GM13976 (cell line): ENCODE measurements at regions not wholly inside any gene's neighbourhood (a gene's known extent, or its start where the extent isn't known, plus 50 kb on each side); places are given as distances from the start of the nearest gene placed in this dataset.

Experiments
- DNase-seq: peaks from one replicate; pipeline ENCODE4 v3.0.0; 2012; ENCODE audit warnings: low spot score
- in situ Hi-C: fragments of 300-500 bp; cut with MboI; formaldehyde crosslinking; loops from one replicate; pipeline ENCODE4 v1.12.0; 2022; ENCODE audit warnings: low sequenced_read_pairs, mixed read lengths, inconsistent platforms; ENCODE audit not compliant: unreplicated experiment
- TF ChIP-seq, protein P1 (sequence below): IDR thresholded peaks from 2 replicates; pipeline ENCODE4 v1.5.1; 2012; ENCODE audit warnings: borderline replicate concordance, mild to moderate bottlenecking; ENCODE audit not compliant: insufficient read depth; ENCODE audit errors: extremely low read depth, missing control alignments, control extremely low read depth

DNA sequence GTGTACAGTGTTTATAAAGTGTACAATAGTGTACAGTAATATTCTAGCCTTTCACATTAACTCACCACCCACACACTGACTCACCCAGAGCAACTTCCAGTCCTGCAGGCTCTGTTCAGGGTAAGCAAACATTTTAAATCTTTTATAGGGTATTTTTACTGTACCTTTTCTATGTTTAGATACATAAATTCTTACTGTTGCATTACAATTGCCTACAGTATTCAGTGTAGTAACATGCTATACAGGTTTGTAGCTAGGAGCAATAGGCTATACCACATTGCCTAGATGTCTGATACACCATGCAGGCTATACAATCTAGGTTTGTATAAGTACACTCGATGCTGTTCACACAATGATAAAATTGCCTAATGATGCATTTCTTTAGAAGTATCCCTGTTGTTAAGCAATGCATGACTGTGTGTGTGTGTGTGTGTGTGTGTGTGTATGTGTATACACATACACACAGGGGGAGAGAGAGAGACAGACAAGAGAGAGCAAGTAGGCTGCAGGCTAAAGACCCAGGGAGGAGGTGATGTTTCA is 72.5 kb upstream of the PRR23C start:
- DNase-seq, result no peak
- TF ChIP-seq, protein P1, sequence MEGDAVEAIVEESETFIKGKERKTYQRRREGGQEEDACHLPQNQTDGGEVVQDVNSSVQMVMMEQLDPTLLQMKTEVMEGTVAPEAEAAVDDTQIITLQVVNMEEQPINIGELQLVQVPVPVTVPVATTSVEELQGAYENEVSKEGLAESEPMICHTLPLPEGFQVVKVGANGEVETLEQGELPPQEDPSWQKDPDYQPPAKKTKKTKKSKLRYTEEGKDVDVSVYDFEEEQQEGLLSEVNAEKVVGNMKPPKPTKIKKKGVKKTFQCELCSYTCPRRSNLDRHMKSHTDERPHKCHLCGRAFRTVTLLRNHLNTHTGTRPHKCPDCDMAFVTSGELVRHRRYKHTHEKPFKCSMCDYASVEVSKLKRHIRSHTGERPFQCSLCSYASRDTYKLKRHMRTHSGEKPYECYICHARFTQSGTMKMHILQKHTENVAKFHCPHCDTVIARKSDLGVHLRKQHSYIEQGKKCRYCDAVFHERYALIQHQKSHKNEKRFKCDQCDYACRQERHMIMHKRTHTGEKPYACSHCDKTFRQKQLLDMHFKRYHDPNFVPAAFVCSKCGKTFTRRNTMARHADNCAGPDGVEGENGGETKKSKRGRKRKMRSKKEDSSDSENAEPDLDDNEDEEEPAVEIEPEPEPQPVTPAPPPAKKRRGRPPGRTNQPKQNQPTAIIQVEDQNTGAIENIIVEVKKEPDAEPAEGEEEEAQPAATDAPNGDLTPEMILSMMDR, result no peak
- in situ Hi-C loops, result no loop called here

DNA sequence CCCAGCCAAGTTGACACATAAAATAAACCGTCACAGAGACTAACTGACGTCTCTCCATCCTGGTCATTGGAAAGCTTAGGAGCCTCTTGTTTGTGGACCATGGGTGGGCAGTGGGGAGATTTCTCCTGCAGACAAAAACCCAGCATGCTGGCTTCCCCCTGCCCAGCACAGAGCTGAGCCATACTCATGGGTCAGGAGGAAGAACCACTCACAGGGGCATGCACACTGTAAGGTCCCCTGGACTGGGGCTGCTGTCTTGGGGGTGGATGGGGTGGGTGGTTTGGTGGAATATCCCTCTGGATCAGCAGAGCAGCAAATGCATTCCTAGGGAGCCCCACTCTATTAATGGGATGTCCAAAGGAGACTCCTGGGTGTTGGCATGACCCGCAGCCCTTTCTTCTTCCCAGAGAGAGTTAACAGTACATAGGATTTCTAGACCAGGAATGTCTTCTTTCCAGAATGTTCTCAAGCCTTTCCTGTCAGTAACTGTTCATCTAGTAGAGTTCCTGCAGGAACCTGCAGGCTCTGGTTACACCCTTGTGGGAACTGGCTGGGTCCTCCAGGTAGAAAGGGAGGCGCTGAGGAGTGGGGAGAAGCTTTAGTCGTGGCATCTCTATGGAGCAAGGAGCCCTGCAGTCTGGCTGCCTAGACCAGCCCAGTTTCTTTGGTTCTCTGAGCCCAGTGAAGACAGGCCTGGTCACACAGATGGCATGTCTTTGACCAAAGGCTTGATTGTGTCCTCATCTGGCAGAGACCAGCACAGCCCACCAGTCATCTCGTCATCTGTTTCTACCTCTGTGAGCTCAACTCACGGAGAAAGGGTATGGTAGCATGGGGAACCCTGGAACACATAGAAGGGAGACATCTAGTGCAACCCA is 73.4 kb upstream of the PRR23C start:
- in situ Hi-C loops, result no loop called here
- TF ChIP-seq, protein P1, result no peak
- no peak for DNase-seq

DNA sequence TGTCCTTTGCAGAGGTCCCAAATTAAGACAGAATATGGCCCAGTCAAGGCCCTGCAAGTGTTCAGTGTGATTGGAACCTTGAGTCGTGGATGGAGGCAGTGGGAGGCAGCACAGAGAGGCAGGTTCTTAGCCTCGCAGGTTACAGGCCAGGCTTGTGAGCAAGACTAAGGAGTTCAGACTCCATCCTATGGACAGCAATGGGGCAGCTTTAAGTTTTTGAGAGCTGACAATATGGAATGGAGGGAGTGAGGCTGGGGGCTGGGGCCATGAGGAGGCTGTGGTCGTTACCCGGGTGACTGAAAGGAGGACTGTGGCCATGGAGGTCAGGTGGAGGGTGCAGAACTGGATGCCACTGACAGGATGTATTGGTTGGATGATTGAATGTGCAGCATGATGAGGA is 74.1 kb upstream of the PRR23C start:
- no peak for DNase-seq
- in situ Hi-C loops, result no loop called here
- TF ChIP-seq, protein P1, result no peak

DNA sequence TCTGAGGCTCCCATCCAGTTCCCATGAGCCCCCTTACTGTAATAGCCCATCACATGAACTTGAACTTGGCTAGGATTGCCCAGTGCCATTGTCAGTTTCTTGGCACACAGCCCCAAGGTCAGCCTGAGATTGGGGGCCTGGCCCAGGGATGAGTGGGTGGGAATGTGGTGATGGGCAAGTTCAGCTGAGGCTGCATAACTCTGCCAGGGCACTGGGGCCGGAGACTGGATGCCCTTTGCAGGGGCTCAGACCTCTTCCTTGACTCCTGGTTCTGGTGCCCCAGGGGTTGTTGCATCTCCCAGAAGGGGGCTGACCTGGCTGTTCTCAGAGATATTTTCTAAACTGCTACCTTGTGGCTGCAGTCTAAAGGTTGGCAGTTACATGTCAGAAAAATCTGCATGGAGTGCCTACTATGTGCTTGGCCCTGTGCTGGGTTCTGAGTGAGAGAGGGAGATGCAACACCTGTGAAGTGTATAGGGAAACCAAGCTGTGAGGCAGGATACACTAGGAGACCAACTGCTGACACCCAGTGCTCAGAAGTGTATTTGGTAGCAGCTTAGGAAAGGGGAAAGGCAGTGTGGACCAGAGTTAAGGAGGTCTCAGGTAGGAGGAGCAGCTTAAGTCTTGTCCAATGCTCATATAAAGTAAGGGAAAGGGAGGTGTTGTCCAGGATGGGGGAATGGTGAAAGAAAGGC is 74.8 kb upstream of the PRR23C start:
- TF ChIP-seq, protein P1, result no peak
- in situ Hi-C loops, result no loop called here
- no peak for DNase-seq

DNA sequence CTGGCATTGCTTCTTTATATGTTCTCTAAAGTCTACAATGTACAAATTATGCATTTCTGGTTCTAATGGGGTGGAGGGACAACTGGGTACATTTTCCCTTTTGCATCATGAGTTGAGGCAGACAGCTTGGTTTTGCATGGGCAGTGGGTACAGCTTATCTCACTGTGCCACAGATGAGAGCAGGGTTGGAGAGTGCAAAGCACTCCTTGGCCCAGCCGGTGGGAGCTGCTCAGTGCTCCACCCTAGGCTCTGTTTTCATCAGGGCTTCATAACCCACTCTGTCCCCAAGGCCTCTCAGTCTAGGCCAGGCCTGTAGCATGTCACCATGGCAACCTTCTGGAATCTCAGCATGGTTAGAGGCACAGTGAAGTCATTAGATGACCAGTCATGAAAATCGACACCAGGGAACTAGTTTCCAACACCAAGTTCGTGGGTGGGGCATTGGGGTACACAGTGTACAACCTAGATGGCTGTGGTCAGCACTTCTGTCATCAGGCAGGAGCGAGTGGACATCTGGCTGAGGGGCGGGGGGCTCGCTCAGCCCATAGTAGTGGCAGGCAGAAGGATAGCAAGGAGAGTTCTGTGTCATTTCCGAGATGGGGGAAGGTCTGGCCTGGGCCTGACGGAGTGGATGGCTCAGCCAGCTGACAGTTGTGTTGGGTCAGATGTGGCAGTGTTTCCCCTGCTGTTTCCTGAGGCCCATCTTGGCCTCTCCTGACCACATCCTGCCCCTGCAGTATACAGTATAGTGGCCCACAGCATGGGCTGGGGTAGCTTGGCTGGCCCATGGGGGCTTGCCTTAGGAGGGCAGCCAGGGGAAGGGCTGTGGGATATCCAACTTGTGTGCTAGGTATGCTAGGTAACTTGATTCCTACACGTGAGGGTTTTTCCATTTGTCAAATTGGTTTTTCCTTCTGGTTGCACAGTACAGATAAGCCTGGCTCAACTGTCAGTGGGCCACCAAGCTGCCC is 75.7 kb upstream of the PRR23C start:
- in situ Hi-C loops, result no loop called here
- TF ChIP-seq, protein P1, result no peak
- DNase-seq, result no peak
